Endothelial cell of umbilical vein (primary cell): ENCODE measurements at regions not wholly inside any gene's neighbourhood (a gene's known extent, or its start where the extent isn't known, plus 50 kb on each side); places are given as distances from the start of the nearest gene placed in this dataset.

ENCODE experiments used
- BruUV-seq: library from RNA; stranded (reverse); fragments of 400-500 nt; replicated peaks from 2 replicates; lab custom pipeline; 2021; lab: Mats Ljungman, UMichigan
- CTCF ChIA-PET: fragments of 300-600, 350-600 bp; sonication (Branson Sonifier 250); formaldehyde crosslinking; loops from one replicate; lab custom pipeline; 2021; ENCODE audit warnings: antibody characterized with exemption, inconsistent platforms; lab: Charles Lee
- POLR2A ChIA-PET: fragments of 300-600, 350-600 bp; sonication (Branson Sonifier 250); formaldehyde crosslinking; loops from one replicate; lab custom pipeline; 2021; ENCODE audit warnings: antibody characterized with exemption, inconsistent platforms; lab: Charles Lee
- DNase-seq: peaks from one replicate; pipeline ENCODE4 v3.0.0-alpha.2; 2011; ENCODE audit warnings: low read depth, low spot score
- FAIRE-seq: peaks from 2 replicates; lab custom pipeline; 2011; peaks lifted over from hg19 to GRCh38; lab: Jason Lieb, UNC
- H2AFZ ChIP-seq: 2 replicates; pipeline ENCODE4 v1.6.0; 2012; ENCODE audit warnings: low read depth, low read length, control low read depth, inconsistent platforms
- H3K27ac ChIP-seq: 2 replicates; pipeline ENCODE4 v1.5.1; 2011; ENCODE audit warnings: low read depth, mild to moderate bottlenecking, control low read depth, low read length, moderate library complexity; ENCODE audit not compliant: insufficient read depth
- H3K27me3 ChIP-seq, 2 experiments: 2 replicates each; pipeline versions ENCODE4 v1.6.0 to v1.6.1; 2011; ENCODE audit warnings: low read length in 2 of 2, mixed read lengths in 1 of 2; ENCODE audit not compliant: control insufficient read depth in 2 of 2, insufficient read depth in 2 of 2
- H3K36me3 ChIP-seq, 2 experiments: 2 replicates in 1 of 2; 3 replicates in 1 of 2; pipeline ENCODE4 v1.5.1; 2011; ENCODE audit warnings: low read length in 2 of 2, mild to moderate bottlenecking in 1 of 2, moderate library complexity in 1 of 2; ENCODE audit not compliant: control insufficient read depth in 2 of 2, insufficient read depth in 2 of 2; ENCODE audit errors: extremely low read depth in 1 of 2
- H3K4me1 ChIP-seq: 3 replicates; pipeline ENCODE4 v1.5.1; 2011; ENCODE audit warnings: mild to moderate bottlenecking, low read length; ENCODE audit not compliant: control insufficient read depth, insufficient read depth; ENCODE audit errors: extremely low read depth
- H3K4me2 ChIP-seq: 2 replicates; pipeline ENCODE4 v1.6.1; 2011; ENCODE audit warnings: low read length, control low read depth, mixed read lengths; ENCODE audit not compliant: insufficient read depth
- H3K4me3 ChIP-seq, 3 experiments: fragments of 200-600 bp in 1 of 3; sonication (generic), shearing (Covaris generic) in 1 of 3; replicated peaks in 1 of 3; 2 replicates each; pipeline ENCODE4 v1.5.1; 2011 to 2016; ENCODE audit warnings: control low read depth in 3 of 3, low read length in 3 of 3, mild to moderate bottlenecking in 2 of 3, inconsistent platforms in 1 of 3, low read depth in 1 of 3, moderate library complexity in 1 of 3; ENCODE audit not compliant: insufficient read depth in 1 of 3
- H3K79me2 ChIP-seq: 2 replicates; pipeline ENCODE4 v1.6.0; 2012; ENCODE audit warnings: low read length, inconsistent platforms; ENCODE audit not compliant: control insufficient read depth, insufficient read depth
- H3K9ac ChIP-seq: replicated peaks from 2 replicates; pipeline ENCODE3; 2011; ENCODE audit warnings: low read length, control low read depth; ENCODE audit not compliant: insufficient read depth; ENCODE audit errors: extremely low read depth
- H3K9me1 ChIP-seq: replicated peaks from 3 replicates; pipeline ENCODE4 v1.6.0; 2011; ENCODE audit warnings: mild to moderate bottlenecking, low read length; ENCODE audit not compliant: control insufficient read depth, insufficient read depth; ENCODE audit errors: extremely low read depth
- H3K9me3 ChIP-seq: replicated peaks from 2 replicates; pipeline ENCODE4 v1.5.1; 2012; ENCODE audit warnings: low read length, inconsistent platforms; ENCODE audit not compliant: control insufficient read depth, insufficient read depth
- H4K20me1 ChIP-seq: replicated peaks from 2 replicates; pipeline ENCODE3; 2011; ENCODE audit warnings: mild to moderate bottlenecking, low read length; ENCODE audit not compliant: control insufficient read depth, insufficient read depth; ENCODE audit errors: extremely low read depth
- EZH2 ChIP-seq: IDR thresholded peaks from 2 replicates; pipeline ENCODE4 v1.6.1; 2012; ENCODE audit warnings: borderline replicate concordance, low read depth, mild to moderate bottlenecking, moderate library complexity, low read length, inconsistent platforms; ENCODE audit not compliant: severe bottlenecking
- JUN ChIP-seq: IDR thresholded peaks from 2 replicates; pipeline ENCODE4 v1.6.1; 2011; ENCODE audit warnings: borderline replicate concordance, low read depth; ENCODE audit not compliant: insufficient read length, insufficient read depth
- MYC ChIP-seq: IDR thresholded peaks from one replicate; pipeline ENCODE4 v1.6.1; 2011; ENCODE audit warnings: mild to moderate bottlenecking, low read depth, low read length
- POLR2AphosphoS5 ChIP-seq: IDR thresholded peaks from 2 replicates; pipeline ENCODE4 v1.6.1; 2012; ENCODE audit warnings: low read depth, mild to moderate bottlenecking, control low read depth, low read length, moderate library complexity; ENCODE audit not compliant: insufficient read depth
- dilution Hi-C: fragments of 300-500 bp; cut with MboI; formaldehyde crosslinking; loops from one replicate; pipeline ENCODE4 v1.15.0; 2019; ENCODE audit warnings: low sequenced_read_pairs; ENCODE audit not compliant: extremely low pct_ligation_motif_present
- intact Hi-C: fragments of 100-400 bp; cut with micrococcal nuclease; formaldehyde crosslinking; loops from one replicate; pipeline ENCODE4 v1.10.0; 2022

GRCh38 chr10:56583316-56583715 is 222.3 kb upstream of the ZWINT start:
- no TSS peak for BruUV-seq
- Histone ChIP-seq H3K4me3 (no peak overlapping the region), H2AFZ (no peak overlapping the region), H3K36me3 (no peaks in the 10 kb centered on the region), H3K4me1 (no peaks in the 10 kb centered on the region), H3K9me1 (no peaks in the 10 kb centered on the region), H3K4me2 (no peak overlapping the region), H3K27ac (no peak overlapping the region), H3K79me2 (no peaks in the 10 kb centered on the region), H3K27me3 (no peaks in the 10 kb centered on the region), H3K9ac (no peak overlapping the region), H3K9me3 (peaks cover 2% of the 10 kb centered on the region), H4K20me1 (no peaks in the 10 kb centered on the region)
- intact Hi-C loops (no loop called here), dilution Hi-C loops (no loop called here)
- ChIA-PET POLR2A (no interaction called here), CTCF (no interaction called here)
- FAIRE-seq = no peak
- DNase-seq = no peak
- TF ChIP-seq EZH2 = no peak

GRCh38 chr10:56567580-56567979 is 206.5 kb upstream of the ZWINT start:
- H3K4me3 ChIP-seq = no peak overlapping the region
- H3K36me3 ChIP-seq = no peaks in the 10 kb centered on the region
- no peaks in the 10 kb centered on the region for H3K9me1 ChIP-seq
- dilution Hi-C loops (no loop called here), intact Hi-C loops (no loop called here)
- no peak for DNase-seq
- peaks cover 3% of the 10 kb centered on the region for H3K9me3 ChIP-seq
- no peak overlapping the region for H3K9ac ChIP-seq
- ChIA-PET POLR2A (no interaction called here), CTCF (no interaction called here)
- H3K27ac ChIP-seq = no peak overlapping the region
- no peaks in the 10 kb centered on the region for H4K20me1 ChIP-seq
- no peak for FAIRE-seq
- no TSS peak for BruUV-seq
- no peaks in the 10 kb centered on the region for H3K4me1 ChIP-seq
- TF ChIP-seq MYC (no peak), JUN (no peak), POLR2AphosphoS5 (no peak)
- H3K79me2 ChIP-seq = no peaks in the 10 kb centered on the region
- H2AFZ ChIP-seq = no peak overlapping the region
- H3K27me3 ChIP-seq = no peaks in the 10 kb centered on the region
- no peak overlapping the region for H3K4me2 ChIP-seq
